ENCODE measurements at regions not wholly inside any gene's neighbourhood (a gene's known extent, or its start where the extent isn't known, plus 50 kb on each side); places are given as distances from the start of the nearest gene placed in this dataset.

GRCh38 chr5:51908215-51908614 lies 525.0 kb downstream of the ISL1 start:
- DNase-seq: no peak

- DNase-seq: no peak
Observed at GRCh38 chr5:51944500-51945125, 561.4 kb downstream of the ISL1 start.

- no peak for DNase-seq
Observed at GRCh38 chr5:51958473-51958872, 575.2 kb downstream of the ISL1 start.

GRCh38 chr5:51960617-51961121 lies 577.4 kb downstream of the ISL1 start:
- DNase-seq: no peak

GRCh38 chr5:51961154-51961562 lies 577.9 kb downstream of the ISL1 start:
- DNase-seq: no peak

- DNase-seq: no peak
Observed at GRCh38 chr5:51968756-51969155, 585.5 kb downstream of the ISL1 start.

GRCh38 chr5:51974834-51975233 lies 591.6 kb downstream of the ISL1 start:
- no peak for DNase-seq

GRCh38 chr5:51977014-51977413 lies 593.8 kb downstream of the ISL1 start:
- DNase-seq: no peak

- no peak for DNase-seq
Observed at GRCh38 chr5:51983161-51983560, 599.9 kb downstream of the ISL1 start.

- DNase-seq: no peak
Observed at GRCh38 chr5:51986733-51987132, 603.5 kb downstream of the ISL1 start.

- no peak for DNase-seq
Observed at GRCh38 chr5:51987239-51987638, 604.0 kb downstream of the ISL1 start.

- DNase-seq: no peak
Observed at GRCh38 chr5:51987669-51988209, 604.5 kb downstream of the ISL1 start.

- DNase-seq: no peak
Observed at GRCh38 chr5:51988634-51989033, 605.4 kb downstream of the ISL1 start.

GRCh38 chr5:51990241-51990640 lies 607.0 kb downstream of the ISL1 start:
- no peak for DNase-seq

- no peak for DNase-seq
Observed at GRCh38 chr5:51990661-51991180, 607.5 kb downstream of the ISL1 start.

- no peak for DNase-seq
Observed at GRCh38 chr5:51991940-51992339, 608.7 kb downstream of the ISL1 start.

GRCh38 chr5:51995773-51996306 lies 612.6 kb downstream of the ISL1 start:
- DNase-seq: no peak

- DNase-seq: no peak
Observed at GRCh38 chr5:51996356-51996861, 613.2 kb downstream of the ISL1 start.

GRCh38 chr5:51997500-51997899 lies 614.3 kb downstream of the ISL1 start:
- DNase-seq: no peak

GRCh38 chr5:51997949-51998348 lies 614.7 kb downstream of the ISL1 start:
- no peak for DNase-seq

- peak; percentile 24 for DNase-seq
Observed at GRCh38 chr5:52007230-52007858, 624.1 kb downstream of the ISL1 start.

GRCh38 chr5:52010454-52010853 lies 627.2 kb downstream of the ISL1 start:
- no peak for DNase-seq

GRCh38 chr5:52013523-52013922 lies 630.3 kb downstream of the ISL1 start:
- no peak for DNase-seq
